GM12878 (cell line): ENCODE measurements at regions not wholly inside any gene's neighbourhood (a gene's known extent, or its start where the extent isn't known, plus 50 kb on each side); places are given as distances from the start of the nearest gene placed in this dataset.

Experiments
- ATAC-seq: fragments of 200-7000 bp; cut with Tn5 transposase; 3 replicates; pipeline ENCODE4 v1.9.1; 2020; ENCODE audit warnings: mild to moderate bottlenecking, moderate library complexity
- BruUV-seq: library from RNA; stranded (reverse); fragments of 400-500 nt; replicated peaks from 2 replicates; lab custom pipeline; 2021; lab: Mats Ljungman, UMichigan
- CTCF ChIA-PET: fragments of 300-600 bp; sonication (Branson Sonifier 250); formaldehyde crosslinking; extraction: SDS; loops from one replicate; lab custom pipeline; 2021; ENCODE audit warnings: inconsistent platforms; lab: Yijun Ruan, JAX
- POLR2A ChIA-PET: fragments of 350-600 bp; formaldehyde crosslinking; extraction: SDS; loops from one replicate; lab custom pipeline; 2021; ENCODE audit warnings: inconsistent platforms; lab: Charles Lee
- RAD21 ChIA-PET: fragments of 300-600 bp; sonication (Branson Sonifier 250); formaldehyde crosslinking; loops from one replicate; lab custom pipeline; 2023; ENCODE audit warnings: antibody characterized with exemption; ENCODE audit not compliant: unreplicated experiment; lab: Charles Lee
- SMC1A ChIA-PET: fragments of 300-600 bp; sonication (Branson Sonifier 250); formaldehyde crosslinking; loops from one replicate; lab custom pipeline; 2023; ENCODE audit not compliant: unreplicated experiment, uncharacterized antibody; lab: Charles Lee
- DNase-seq: peaks from one replicate; pipeline ENCODE4 v3.0.0-alpha.2; 2011; ENCODE audit warnings: low read depth, low spot score
- FAIRE-seq: peaks from 3 replicates; lab custom pipeline; 2011; peaks lifted over from hg19 to GRCh38; lab: Jason Lieb, UNC
- H2AFZ ChIP-seq: 2 replicates; pipeline ENCODE4 v1.6.0; 2011; ENCODE audit warnings: low read depth, low read length, control low read depth; ENCODE audit not compliant: control insufficient read depth
- H3K27ac ChIP-seq: 2 replicates; pipeline ENCODE4 v1.5.1; 2011; ENCODE audit warnings: control low read depth; ENCODE audit not compliant: control insufficient read depth, insufficient read depth
- H3K27me3 ChIP-seq, 2 experiments: replicated peaks in 1 of 2; 2 replicates each; pipeline versions ENCODE4 v1.6.0 to v1.6.1; 2011; ENCODE audit warnings: low read length in 1 of 2; ENCODE audit not compliant: control insufficient read depth in 2 of 2, insufficient read depth in 2 of 2
- H3K36me3 ChIP-seq, 2 experiments: 2 replicates each; pipeline ENCODE4 v1.5.1; 2011; ENCODE audit warnings: low read length in 1 of 2; ENCODE audit not compliant: control insufficient read depth in 2 of 2, insufficient read depth in 2 of 2
- H3K4me1 ChIP-seq: 2 replicates; pipeline ENCODE4 v1.6.1; 2011; ENCODE audit warnings: mild to moderate bottlenecking, low read length, moderate library complexity, mixed read lengths; ENCODE audit not compliant: control insufficient read depth, insufficient read depth
- H3K4me2 ChIP-seq: 2 replicates; pipeline ENCODE4 v1.6.0; 2011; ENCODE audit warnings: control low read depth; ENCODE audit not compliant: control insufficient read depth, insufficient read depth
- H3K4me3 ChIP-seq: fragments of 200-600 bp; sonication (generic); 2 replicates; pipeline ENCODE4 v1.5.1; 2016
- H3K79me2 ChIP-seq: 2 replicates; pipeline ENCODE4 v1.6.0; 2011; ENCODE audit warnings: low read length; ENCODE audit not compliant: control insufficient read depth, insufficient read depth
- H3K9ac ChIP-seq: 2 replicates; pipeline ENCODE4 v1.8.0; 2011; ENCODE audit warnings: low read length, control low read depth, mixed read lengths; ENCODE audit not compliant: control insufficient read depth, insufficient read depth
- H3K9me3 ChIP-seq: replicated peaks from 3 replicates; pipeline ENCODE4 v1.5.1; 2011; ENCODE audit warnings: mild to moderate bottlenecking, low read length; ENCODE audit not compliant: control insufficient read depth, insufficient read depth
- H4K20me1 ChIP-seq: 2 replicates; pipeline ENCODE4 v1.6.0; 2011; ENCODE audit not compliant: control insufficient read depth, insufficient read depth
- CBFB ChIP-seq: IDR thresholded peaks from 2 replicates; pipeline ENCODE4 v1.6.1; 2016; ENCODE audit warnings: antibody characterized with exemption, low read depth
- EGR1 ChIP-seq, 2 experiments: IDR thresholded peaks; 1 replicate in 1 of 2; 2 replicates in 1 of 2; pipeline ENCODE4 v1.6.1; 2011 to 2012; ENCODE audit warnings: low read depth in 2 of 2, low read length in 2 of 2, borderline replicate concordance in 1 of 2, mild to moderate bottlenecking in 1 of 2, moderate library complexity in 1 of 2
- FOS ChIP-seq: IDR thresholded peaks from 3 replicates; pipeline ENCODE4 v1.6.1; 2011; ENCODE audit warnings: borderline replicate concordance; ENCODE audit not compliant: insufficient read length; ENCODE audit errors: extremely low read depth
- JUNB ChIP-seq: IDR thresholded peaks from 2 replicates; pipeline ENCODE4 v1.6.1; 2016; ENCODE audit warnings: antibody characterized with exemption, mild to moderate bottlenecking
- KDM1A ChIP-seq: fragments of 200-600 bp; sonication (generic); IDR thresholded peaks from 2 replicates; pipeline ENCODE4 v1.6.1; 2016; ENCODE audit warnings: borderline replicate concordance
- PKNOX1 ChIP-seq: fragments of 450-650 bp; IDR thresholded peaks from 2 replicates; pipeline ENCODE4 v1.6.1; 2016; ENCODE audit warnings: mild to moderate bottlenecking
- POLR2AphosphoS2 ChIP-seq: IDR thresholded peaks from 2 replicates; pipeline ENCODE4 v1.6.1; 2011; ENCODE audit warnings: low read depth, mild to moderate bottlenecking, low read length, improper control_type of control experiment, moderate library complexity
- RAD51 ChIP-seq: fragments of 450-650 bp; IDR thresholded peaks from 2 replicates; pipeline ENCODE4 v1.6.1; 2016; ENCODE audit warnings: moderate library complexity, mild to moderate bottlenecking, inconsistent platforms
- RCOR1 ChIP-seq: conservative IDR thresholded peaks from 2 replicates; pipeline ENCODE4 v1.6.1; 2012; ENCODE audit warnings: low read depth, low read length, improper control_type of control experiment
- RUNX3 ChIP-seq: IDR thresholded peaks from 2 replicates; pipeline ENCODE4 v1.6.1; 2012; ENCODE audit warnings: low read length, inconsistent platforms
- STAT1 ChIP-seq: fragments of 450-650 bp; conservative IDR thresholded peaks from 2 replicates; pipeline ENCODE4 v1.6.1; 2014; ENCODE audit warnings: antibody characterized with exemption, mild to moderate bottlenecking
- ZNF24 ChIP-seq: fragments of 450-650 bp; IDR thresholded peaks from 2 replicates; pipeline ENCODE4 v1.6.1; 2017; ENCODE audit warnings: antibody characterized with exemption, mild to moderate bottlenecking
- WGBS: methylation state at CpG from one replicate; pipeline ENCODE4 v1.1.6; 2016; ENCODE audit warnings: low lambda C conversion rate; ENCODE audit not compliant: insufficient replicate concordance, insufficient coverage; ENCODE audit errors: missing lambda C conversion rate; 5-methylcytosine and 5-hydroxymethylcytosine counted together
- in situ Hi-C: fragments of 300-500 bp; cut with MboI; formaldehyde crosslinking; loops from 9 replicates; pipeline ENCODE4 v1.14.3; 2018; ENCODE audit warnings: mixed read lengths
- intact Hi-C: fragments of 100-400 bp; cut with micrococcal nuclease; formaldehyde crosslinking; loops from one replicate; pipeline ENCODE4 v1.14.2; 2022; ENCODE audit not compliant: unreplicated experiment

GRCh38 chr13:23996456-23996855 lies 99.2 kb upstream of the C1QTNF9B start:
- Histone ChIP-seq H3K4me3 (no peak overlapping the region), H3K4me2 (no peak overlapping the region), H3K79me2 (no peaks in the 10 kb centered on the region), H3K27me3 (no peaks in the 10 kb centered on the region), H3K27ac (no peak overlapping the region), H3K4me1 (peaks cover 3% of the 10 kb centered on the region; the same call in 1 of the 2 replicates), H3K9me3 (no peaks in the 10 kb centered on the region; the same call in 2 of the 3 replicates), H3K9ac (no peak overlapping the region), H2AFZ (no peak overlapping the region), H4K20me1 (no peaks in the 10 kb centered on the region), H3K36me3 (no peaks in the 10 kb centered on the region)
- WGBS = 0% methylated on average over 2 of the region's 2 CpGs
- ChIA-PET CTCF (interaction anchor here (0.5 to 1.1 kb wide), 4 partner anchors 9 to 232 kb away, joined by 3 to 4 read pairs (median 3); no protein-coding TSS in a partner anchor), RAD21 (no interaction called here), POLR2A (interaction anchor here (1.0 kb wide), 1 partner anchor 9 kb away, joined by 5 read pairs; no protein-coding TSS in a partner anchor), SMC1A (interaction anchor here (1.1 to 3.8 kb wide), 4 partner anchors 9 to 38 kb away, joined by 3 to 26 read pairs (median 8); no protein-coding TSS in a partner anchor)
- FAIRE-seq (no peak), ATAC-seq (no peak), DNase-seq (no peak)
- in situ Hi-C loops = no loop called here
- intact Hi-C loops = no loop called here
- no TSS peak for BruUV-seq
- TF ChIP-seq PKNOX1 = no peak
- TF ChIP-seq KDM1A = no peak
- no peak for TF ChIP-seq ZNF24
- no peak for TF ChIP-seq CBFB
- TF ChIP-seq POLR2AphosphoS2 = no peak
- TF ChIP-seq STAT1 = no peak
- no peak for TF ChIP-seq FOS

- ATAC-seq = no peak
- intact Hi-C loops = no loop called here
- Histone ChIP-seq H4K20me1 (no peaks in the 10 kb centered on the region), H3K27me3 (no peaks in the 10 kb centered on the region), H2AFZ (no peak overlapping the region), H3K9ac (no peak overlapping the region), H3K4me2 (no peak overlapping the region), H3K4me3 (no peak overlapping the region), H3K27ac (no peak overlapping the region), H3K4me1 (no peaks in the 10 kb centered on the region), H3K36me3 (no peaks in the 10 kb centered on the region), H3K9me3 (no peaks in the 10 kb centered on the region; the same call in 2 of the 3 replicates), H3K79me2 (no peaks in the 10 kb centered on the region)
- ChIA-PET POLR2A (no interaction called here), CTCF (no interaction called here), RAD21 (no interaction called here), SMC1A (interaction anchor here (0.9 kb wide), 1 partner anchor 9 kb away, joined by 4 read pairs; no protein-coding TSS in a partner anchor)
- TF ChIP-seq RUNX3 = no peak
- TF ChIP-seq RAD51 = no peak
- TF ChIP-seq EGR1 (IDR thresholded peaks at IDR 0.05; ENCODE audit: borderline replicate concordance in 1 of 2, low read depth in 2 of 2, low read length in 2 of 2) = no peak
- TF ChIP-seq JUNB = no peak
- TF ChIP-seq RCOR1 = no peak
- DNase-seq = no peak
- no peak for FAIRE-seq
- BruUV-seq = no TSS peak
- in situ Hi-C loops = no loop called here
Measured at GRCh38 chr13:23999424-23999823, 102.1 kb upstream of the C1QTNF9B start.
